DOHH2 (cell line): ENCODE measurements at regions not wholly inside any gene's neighbourhood (a gene's known extent, or its start where the extent isn't known, plus 50 kb on each side); places are given as distances from the start of the nearest gene placed in this dataset.

Experiments used
- H3F3A ChIP-seq: fragments of 200-600 bp; sonication (generic), shearing (Covaris generic); 2 replicates; pipeline ENCODE4 v1.6.0; 2016; ENCODE audit warnings: antibody characterized with exemption, mild to moderate bottlenecking; ENCODE audit not compliant: control insufficient read depth, insufficient read depth
- H3K27ac ChIP-seq: fragments of 200-600 bp; sonication (generic); 2 replicates; pipeline ENCODE4 v1.5.1; 2014; ENCODE audit warnings: low read depth, mild to moderate bottlenecking, low read length, moderate library complexity
- H3K27me3 ChIP-seq: fragments of 200-600 bp; sonication (generic); 2 replicates; pipeline ENCODE4 v1.6.1; 2014; ENCODE audit warnings: mild to moderate bottlenecking, low read length, mixed read lengths; ENCODE audit not compliant: control insufficient read depth
- H3K36me3 ChIP-seq: fragments of 200-600 bp; sonication (generic); 2 replicates; pipeline ENCODE4 v1.6.1; 2014; ENCODE audit warnings: mild to moderate bottlenecking, low read length, moderate library complexity, mixed read lengths; ENCODE audit not compliant: control insufficient read depth
- H3K4me1 ChIP-seq: fragments of 200-600 bp; sonication (generic); 2 replicates; pipeline ENCODE4 v1.6.1; 2014; ENCODE audit warnings: mild to moderate bottlenecking, low read length, mixed read lengths; ENCODE audit not compliant: control insufficient read depth
- H3K4me2 ChIP-seq: fragments of 200-600 bp; sonication (generic); 2 replicates; pipeline ENCODE4 v1.6.0; 2014; ENCODE audit warnings: mild to moderate bottlenecking, low read length, moderate library complexity
- H3K4me3 ChIP-seq: fragments of 200-600 bp; sonication (generic); 2 replicates; pipeline ENCODE4 v1.5.1; 2014; ENCODE audit warnings: mild to moderate bottlenecking, low read length, mixed read lengths
- H3K79me2 ChIP-seq: fragments of 200-600 bp; sonication (generic); 2 replicates; pipeline ENCODE4 v1.6.1; 2014; ENCODE audit warnings: mild to moderate bottlenecking, low read length, mixed read lengths; ENCODE audit not compliant: control insufficient read depth
- H3K9me2 ChIP-seq: fragments of 200-600 bp; sonication (generic); replicated peaks from 2 replicates; pipeline ENCODE4 v1.6.1; 2014; ENCODE audit warnings: mild to moderate bottlenecking, low read length, mixed read lengths; ENCODE audit not compliant: control insufficient read depth
- H3K9me3 ChIP-seq: fragments of 200-600 bp; sonication (generic); 2 replicates; pipeline ENCODE4 v1.6.1; 2014; ENCODE audit warnings: antibody characterized with exemption, low read length, mixed read lengths; ENCODE audit not compliant: control insufficient read depth, insufficient read depth
- H4K20me1 ChIP-seq: fragments of 200-600 bp; sonication (generic); 2 replicates; pipeline ENCODE4 v1.6.0; 2014; ENCODE audit warnings: low read depth, mild to moderate bottlenecking, antibody characterized with exemption, low read length, moderate library complexity; ENCODE audit not compliant: control insufficient read depth, insufficient read depth
- EZH2phosphoT487 ChIP-seq: fragments of 200-600 bp; sonication (generic); IDR thresholded peaks from 2 replicates; pipeline ENCODE4 v1.6.1; 2017; ENCODE audit warnings: borderline replicate concordance, mild to moderate bottlenecking, antibody characterized with exemption, low read length, moderate library complexity, mixed read lengths
- TF ChIP-seq, protein P1 (sequence below): fragments of 200-600 bp; sonication (generic); IDR thresholded peaks from one replicate; pipeline ENCODE4 v1.5.1; 2014; ENCODE audit warnings: antibody characterized with exemption, mild to moderate bottlenecking, low read depth, low read length; ENCODE audit not compliant: poor library complexity, severe bottlenecking

DNA sequence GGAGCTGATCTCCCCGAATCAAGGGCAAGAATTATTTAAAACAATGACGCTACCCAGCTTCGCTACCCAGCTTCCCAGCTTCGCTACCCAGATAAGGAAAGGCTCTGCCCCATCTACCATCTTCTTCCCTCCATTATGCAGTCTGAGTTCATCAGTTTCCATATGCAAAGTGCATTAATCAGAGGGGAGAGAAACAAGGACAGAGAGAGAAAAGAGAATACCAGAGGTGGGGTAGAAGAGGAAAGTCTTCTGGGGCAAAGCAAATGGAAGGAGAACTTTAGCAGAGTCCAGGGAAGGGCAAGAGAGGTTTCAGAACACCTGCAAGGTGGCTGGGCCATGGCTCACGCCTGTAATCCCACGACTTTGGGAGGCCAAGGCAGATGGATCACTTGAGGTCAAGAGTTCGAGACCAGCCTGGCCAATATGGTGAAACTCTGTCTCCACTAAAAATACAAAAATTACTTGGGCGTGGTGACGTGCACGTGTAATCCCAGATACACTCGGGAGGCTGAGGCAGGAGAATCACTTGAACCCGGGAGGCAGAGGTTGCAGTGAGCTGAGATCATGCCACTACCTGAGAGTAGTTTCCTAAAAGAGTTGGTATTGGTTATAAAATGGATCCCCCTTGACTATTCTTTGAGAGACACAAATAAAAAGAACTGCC is 70.4 kb upstream of the SPATA12 start:
- no peaks in the 10 kb centered on the region for H3K9me2 ChIP-seq
- no peak overlapping the region for H3K27ac ChIP-seq
- peaks cover 20% of the 10 kb centered on the region for H3K27me3 ChIP-seq
- no peaks in the 10 kb centered on the region for H3K36me3 ChIP-seq
- no peaks in the 10 kb centered on the region for H3K4me1 ChIP-seq
- H3K79me2 ChIP-seq = no peaks in the 10 kb centered on the region
- H3K4me3 ChIP-seq = no peak overlapping the region
- H3K9me3 ChIP-seq = no peaks in the 10 kb centered on the region
- H3K4me2 ChIP-seq = no peak overlapping the region
- TF ChIP-seq EZH2phosphoT487 = no peak
- TF ChIP-seq, protein P1, sequence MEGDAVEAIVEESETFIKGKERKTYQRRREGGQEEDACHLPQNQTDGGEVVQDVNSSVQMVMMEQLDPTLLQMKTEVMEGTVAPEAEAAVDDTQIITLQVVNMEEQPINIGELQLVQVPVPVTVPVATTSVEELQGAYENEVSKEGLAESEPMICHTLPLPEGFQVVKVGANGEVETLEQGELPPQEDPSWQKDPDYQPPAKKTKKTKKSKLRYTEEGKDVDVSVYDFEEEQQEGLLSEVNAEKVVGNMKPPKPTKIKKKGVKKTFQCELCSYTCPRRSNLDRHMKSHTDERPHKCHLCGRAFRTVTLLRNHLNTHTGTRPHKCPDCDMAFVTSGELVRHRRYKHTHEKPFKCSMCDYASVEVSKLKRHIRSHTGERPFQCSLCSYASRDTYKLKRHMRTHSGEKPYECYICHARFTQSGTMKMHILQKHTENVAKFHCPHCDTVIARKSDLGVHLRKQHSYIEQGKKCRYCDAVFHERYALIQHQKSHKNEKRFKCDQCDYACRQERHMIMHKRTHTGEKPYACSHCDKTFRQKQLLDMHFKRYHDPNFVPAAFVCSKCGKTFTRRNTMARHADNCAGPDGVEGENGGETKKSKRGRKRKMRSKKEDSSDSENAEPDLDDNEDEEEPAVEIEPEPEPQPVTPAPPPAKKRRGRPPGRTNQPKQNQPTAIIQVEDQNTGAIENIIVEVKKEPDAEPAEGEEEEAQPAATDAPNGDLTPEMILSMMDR = no peak
- H3F3A ChIP-seq = no peaks in the 10 kb centered on the region
- no peaks in the 10 kb centered on the region for H4K20me1 ChIP-seq

DNA sequence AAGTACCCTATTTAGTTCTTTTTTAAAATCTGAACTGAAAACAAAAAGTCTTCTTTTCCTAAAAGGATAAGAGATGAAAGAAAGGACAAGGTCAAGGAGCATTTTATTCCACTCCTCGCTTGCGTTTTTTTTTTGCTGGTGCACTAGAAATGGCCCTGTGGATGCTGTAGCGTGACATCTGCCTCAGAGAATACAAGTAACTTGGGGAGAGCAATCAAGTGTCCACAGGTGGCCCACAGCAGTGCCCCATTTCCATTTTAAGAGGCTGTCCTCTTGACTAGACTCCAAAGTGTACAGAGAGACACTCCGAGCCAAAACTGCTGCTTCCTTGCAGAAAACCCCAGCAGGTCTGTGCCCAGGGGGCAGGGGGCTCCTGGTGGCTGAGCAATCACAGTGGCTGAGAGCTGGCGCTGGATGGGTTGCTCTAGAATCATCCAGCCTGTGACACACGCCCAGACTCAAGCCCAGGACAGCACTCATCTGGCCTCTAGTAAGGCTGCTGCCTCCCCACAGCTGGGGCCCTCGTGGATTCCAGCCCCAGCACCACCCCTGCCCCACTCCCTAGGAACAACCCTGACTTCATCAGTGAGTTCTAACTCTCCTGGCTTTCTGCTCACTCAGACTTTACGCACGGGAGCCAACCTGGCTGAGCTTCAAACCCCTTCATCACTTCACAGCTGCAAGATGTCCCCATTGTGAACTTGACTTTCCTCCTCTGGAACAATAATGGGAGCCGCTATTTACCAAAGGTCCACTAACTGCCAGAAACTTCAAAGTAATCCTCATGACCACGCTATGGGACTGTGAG is 71.1 kb upstream of the SPATA12 start:
- no peak overlapping the region for H3K4me2 ChIP-seq
- peaks cover 20% of the 10 kb centered on the region for H3K27me3 ChIP-seq
- H3K79me2 ChIP-seq = no peaks in the 10 kb centered on the region
- H3K9me3 ChIP-seq = no peaks in the 10 kb centered on the region
- no peaks in the 10 kb centered on the region for H3K4me1 ChIP-seq
- H3K4me3 ChIP-seq = no peak overlapping the region
- no peaks in the 10 kb centered on the region for H3K9me2 ChIP-seq
- no peak overlapping the region for H3K27ac ChIP-seq
- H3F3A ChIP-seq = no peaks in the 10 kb centered on the region
- no peak for TF ChIP-seq EZH2phosphoT487
- TF ChIP-seq, protein P1 = no peak
- no peaks in the 10 kb centered on the region for H4K20me1 ChIP-seq
- H3K36me3 ChIP-seq = no peaks in the 10 kb centered on the region

DNA sequence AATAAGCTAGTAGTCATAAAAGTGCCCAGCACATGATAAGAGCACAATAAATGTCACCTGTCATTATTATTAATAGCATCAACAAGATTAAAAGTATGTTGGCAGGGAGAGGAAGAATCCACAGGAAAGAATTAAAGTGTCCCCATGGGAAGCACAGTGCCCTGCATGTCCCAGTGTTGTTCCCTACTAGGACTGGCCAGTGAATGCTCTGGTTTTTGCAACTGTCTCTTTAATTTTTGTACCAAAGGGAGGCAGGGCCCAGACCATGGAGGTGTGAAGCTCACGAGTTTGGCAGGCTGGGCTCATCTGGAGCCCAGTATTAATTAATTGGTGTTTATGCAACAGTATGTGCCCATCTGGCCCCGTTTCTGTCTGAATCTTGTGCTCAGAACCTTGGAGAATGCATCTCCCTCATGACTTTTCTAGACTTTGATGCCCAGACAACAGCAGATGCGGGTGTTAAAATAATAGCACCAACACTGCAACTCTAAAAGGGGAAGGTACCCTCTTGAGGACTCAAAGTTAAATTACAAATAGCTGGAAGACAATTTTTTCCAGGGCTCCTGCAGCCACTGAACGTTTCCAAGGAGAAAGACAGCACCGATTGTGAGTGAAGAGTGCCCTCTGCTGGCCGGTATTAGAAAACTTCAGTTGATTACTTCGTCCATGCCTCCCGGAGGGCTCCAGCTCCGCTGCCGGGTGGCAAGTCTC is 71.9 kb upstream of the SPATA12 start:
- Histone ChIP-seq H3F3A (no peaks in the 10 kb centered on the region), H3K4me3 (no peak overlapping the region), H4K20me1 (no peaks in the 10 kb centered on the region), H3K4me1 (no peaks in the 10 kb centered on the region), H3K4me2 (no peak overlapping the region), H3K9me2 (no peaks in the 10 kb centered on the region), H3K27ac (no peak overlapping the region), H3K79me2 (no peaks in the 10 kb centered on the region), H3K9me3 (no peaks in the 10 kb centered on the region), H3K36me3 (no peaks in the 10 kb centered on the region), H3K27me3 (peaks cover 20% of the 10 kb centered on the region)
- no peak for TF ChIP-seq EZH2phosphoT487
- TF ChIP-seq, protein P1 = peak; percentile 84
